RWPE2 (cell line): ENCODE measurements at regions not wholly inside any gene's neighbourhood (a gene's known extent, or its start where the extent isn't known, plus 50 kb on each side); places are given as distances from the start of the nearest gene placed in this dataset.

Experiments
- ATAC-seq: fragments of 200-7000 bp; cut with Tn5 transposase; 3 replicates; pipeline ENCODE4 v1.9.1; 2021; ENCODE audit warnings: low read depth
- DNase-seq: peaks from one replicate; pipeline ENCODE4 v3.0.0-alpha.2; 2020; ENCODE audit warnings: low spot score
- H3K27ac ChIP-seq: fragments of 450-650 bp; 2 replicates; pipeline ENCODE4 v1.5.1; 2017; ENCODE audit warnings: mild to moderate bottlenecking; ENCODE audit not compliant: poor library complexity, severe bottlenecking
- H3K27me3 ChIP-seq: fragments of 250-450 bp; sonication (Bioruptor Pico); 2 replicates; pipeline ENCODE4 v1.5.1; 2021; ENCODE audit warnings: mild to moderate bottlenecking, moderate library complexity; ENCODE audit not compliant: insufficient read depth, poor library complexity, severe bottlenecking
- H3K36me3 ChIP-seq: fragments of 250-450 bp; sonication (Bioruptor Pico); 2 replicates; pipeline ENCODE4 v1.5.1; 2020; ENCODE audit warnings: low read depth, mild to moderate bottlenecking, moderate library complexity
- H3K4me1 ChIP-seq: fragments of 250-450 bp; sonication (Bioruptor Pico); 2 replicates; pipeline ENCODE4 v1.5.1; 2021; ENCODE audit warnings: mild to moderate bottlenecking, moderate library complexity; ENCODE audit not compliant: insufficient read depth, poor library complexity, severe bottlenecking
- H3K4me3 ChIP-seq: fragments of 250-450 bp; sonication (Bioruptor Pico); 2 replicates; pipeline ENCODE4 v1.5.1; 2021; ENCODE audit warnings: mild to moderate bottlenecking, moderate library complexity; ENCODE audit not compliant: severe bottlenecking
- H3K9me3 ChIP-seq: fragments of 250-450 bp; sonication (Bioruptor Pico); 2 replicates; pipeline ENCODE4 v1.5.1; 2021; ENCODE audit warnings: mild to moderate bottlenecking, moderate library complexity; ENCODE audit not compliant: severe bottlenecking
- TF ChIP-seq, protein P1 (sequence below): fragments of 450-650 bp; IDR thresholded peaks from one replicate; pipeline ENCODE4 v1.5.1; 2017; ENCODE audit warnings: mild to moderate bottlenecking, moderate library complexity; ENCODE audit not compliant: poor library complexity, severe bottlenecking

DNA sequence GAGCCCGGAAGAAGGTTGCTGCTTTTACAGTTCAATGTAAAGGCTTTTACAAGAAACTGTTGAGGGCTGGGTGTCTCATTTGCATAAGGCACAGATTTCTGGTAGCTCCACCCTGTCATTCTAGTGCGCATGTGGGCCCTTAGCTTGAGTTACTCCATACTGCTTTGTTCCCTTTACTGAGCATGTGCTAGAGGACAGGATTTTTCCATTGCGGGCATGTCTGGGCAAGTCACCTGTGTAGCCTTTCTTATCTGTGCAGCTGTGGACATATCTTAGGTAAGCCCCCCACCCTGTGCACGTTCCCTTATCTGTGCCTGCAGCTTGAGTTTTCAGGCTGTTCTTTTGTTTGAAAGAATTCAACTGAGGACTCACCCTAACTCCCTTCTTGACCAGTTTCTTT lies 56.2 kb upstream of the ARHGAP5 start:
- no peak for ATAC-seq

DNA sequence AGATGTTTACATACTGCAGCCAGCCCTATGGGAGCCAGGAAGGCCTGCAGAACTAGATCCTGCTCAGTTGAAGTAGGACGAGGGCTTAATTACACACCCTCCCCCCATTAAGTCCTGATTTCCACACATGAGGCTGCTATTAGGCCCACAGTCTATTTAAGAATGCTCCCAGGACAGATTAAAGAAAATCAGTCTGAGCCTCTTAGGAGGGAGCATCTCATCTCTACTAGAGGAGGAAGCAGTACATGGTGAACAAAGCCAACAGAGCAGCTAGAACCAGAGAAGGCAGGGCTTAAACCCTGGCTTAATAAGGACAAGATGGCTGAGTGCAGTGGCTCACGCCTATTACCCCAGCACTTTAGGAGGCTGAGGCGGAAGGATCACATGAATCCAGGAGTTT lies 55.8 kb upstream of the ARHGAP5 start:
- no peak for ATAC-seq
- TF ChIP-seq, protein P1, sequence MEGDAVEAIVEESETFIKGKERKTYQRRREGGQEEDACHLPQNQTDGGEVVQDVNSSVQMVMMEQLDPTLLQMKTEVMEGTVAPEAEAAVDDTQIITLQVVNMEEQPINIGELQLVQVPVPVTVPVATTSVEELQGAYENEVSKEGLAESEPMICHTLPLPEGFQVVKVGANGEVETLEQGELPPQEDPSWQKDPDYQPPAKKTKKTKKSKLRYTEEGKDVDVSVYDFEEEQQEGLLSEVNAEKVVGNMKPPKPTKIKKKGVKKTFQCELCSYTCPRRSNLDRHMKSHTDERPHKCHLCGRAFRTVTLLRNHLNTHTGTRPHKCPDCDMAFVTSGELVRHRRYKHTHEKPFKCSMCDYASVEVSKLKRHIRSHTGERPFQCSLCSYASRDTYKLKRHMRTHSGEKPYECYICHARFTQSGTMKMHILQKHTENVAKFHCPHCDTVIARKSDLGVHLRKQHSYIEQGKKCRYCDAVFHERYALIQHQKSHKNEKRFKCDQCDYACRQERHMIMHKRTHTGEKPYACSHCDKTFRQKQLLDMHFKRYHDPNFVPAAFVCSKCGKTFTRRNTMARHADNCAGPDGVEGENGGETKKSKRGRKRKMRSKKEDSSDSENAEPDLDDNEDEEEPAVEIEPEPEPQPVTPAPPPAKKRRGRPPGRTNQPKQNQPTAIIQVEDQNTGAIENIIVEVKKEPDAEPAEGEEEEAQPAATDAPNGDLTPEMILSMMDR = no peak

More for the DNA sequence above, 56.2 kb upstream of the ARHGAP5 start:
- Histone ChIP-seq H3K27ac (no peak overlapping the region), H3K9me3 (no peaks in the 10 kb centered on the region), H3K4me3 (no peak overlapping the region), H3K4me1 (peaks cover 26% of the 10 kb centered on the region), H3K27me3 (no peaks in the 10 kb centered on the region), H3K36me3 (no peaks in the 10 kb centered on the region)
- no peak for DNase-seq
- TF ChIP-seq, protein P1 = no peak

DNA sequence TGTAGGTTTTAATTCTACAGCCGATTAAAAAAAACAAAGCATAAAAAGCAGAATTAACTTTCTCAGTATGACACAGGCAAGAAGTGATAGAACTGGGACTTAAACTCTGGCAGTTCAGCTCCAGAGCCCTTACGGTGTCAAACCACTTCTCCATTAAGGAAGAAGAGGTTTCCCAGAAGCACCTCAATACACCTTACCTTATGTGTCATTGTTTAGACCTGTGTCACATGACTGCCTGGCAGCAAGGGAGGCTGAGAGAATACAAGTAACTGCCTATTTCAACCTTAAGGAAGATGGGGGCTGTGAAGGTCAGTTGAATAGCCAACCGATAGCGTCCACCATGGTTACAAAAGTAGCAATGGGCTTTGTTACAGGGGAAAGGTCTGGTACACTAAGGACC lies 54.6 kb upstream of the ARHGAP5 start:
- H3K27me3 ChIP-seq = no peaks in the 10 kb centered on the region
- TF ChIP-seq, protein P1 = no peak
- peak overlapping the region; percentile 32 for H3K27ac ChIP-seq
- ATAC-seq (no peak), DNase-seq (no peak)
- H3K9me3 ChIP-seq = no peaks in the 10 kb centered on the region
- no peaks in the 10 kb centered on the region for H3K36me3 ChIP-seq
- no peak overlapping the region for H3K4me3 ChIP-seq
- H3K4me1 ChIP-seq = peaks cover 35% of the 10 kb centered on the region

More for the DNA sequence above, 55.8 kb upstream of the ARHGAP5 start:
- Histone ChIP-seq H3K4me3 (no peak overlapping the region), H3K27ac (no peak overlapping the region), H3K9me3 (no peaks in the 10 kb centered on the region), H3K4me1 (peaks cover 26% of the 10 kb centered on the region), H3K36me3 (no peaks in the 10 kb centered on the region), H3K27me3 (no peaks in the 10 kb centered on the region)
- no peak for DNase-seq

DNA sequence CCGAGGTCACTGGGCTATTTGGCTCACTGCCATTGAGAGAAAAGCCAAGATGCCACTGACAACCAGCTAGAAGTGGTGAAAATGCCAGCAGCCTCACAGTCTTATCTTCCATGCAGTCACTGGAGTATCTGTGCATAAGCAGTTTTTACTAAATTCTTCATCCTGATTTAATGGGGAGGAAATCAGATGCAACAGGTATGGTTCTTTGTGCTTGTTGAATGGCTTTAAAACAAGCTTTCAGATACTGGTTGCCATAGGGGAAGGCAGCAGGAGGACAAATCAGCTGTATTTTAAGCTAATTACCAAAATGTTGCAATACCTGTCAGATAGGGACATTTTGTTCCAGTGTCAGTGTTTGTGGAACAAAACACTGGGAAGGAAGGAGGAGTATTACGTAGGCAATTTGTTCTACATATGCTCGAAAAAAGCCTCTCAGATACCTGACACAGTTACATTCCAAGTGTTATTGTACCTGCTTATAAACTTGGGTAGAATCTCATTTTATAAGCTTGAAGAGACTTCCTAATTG lies 54.1 kb upstream of the ARHGAP5 start:
- ATAC-seq = no peak
- DNase-seq = no peak

DNA sequence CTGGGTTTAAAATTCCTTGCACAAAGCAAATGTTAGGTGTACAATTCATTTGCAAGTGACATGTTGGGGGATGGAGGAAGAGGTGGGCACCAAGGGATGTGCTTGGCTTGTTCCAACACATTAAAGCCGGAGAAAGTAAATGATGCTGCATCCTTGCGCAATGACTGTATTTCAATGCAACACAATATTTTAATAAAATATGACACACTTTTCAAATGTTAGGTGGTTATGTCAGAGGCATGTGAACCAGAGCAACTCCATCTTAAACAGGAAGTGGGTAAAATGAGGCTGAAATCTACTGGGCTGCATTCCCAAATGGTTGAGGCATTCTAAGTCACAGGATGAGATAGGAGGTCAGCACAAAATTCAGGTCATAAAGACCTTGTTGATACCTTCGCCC lies 53.6 kb upstream of the ARHGAP5 start:
- peak overlapping the region; percentile 32 for H3K27ac ChIP-seq
- no peak overlapping the region for H3K4me3 ChIP-seq
- H3K4me1 ChIP-seq = peaks cover 29% of the 10 kb centered on the region
- H3K27me3 ChIP-seq = no peaks in the 10 kb centered on the region
- DNase-seq (no peak), ATAC-seq (no peak)
- no peaks in the 10 kb centered on the region for H3K9me3 ChIP-seq
- no peaks in the 10 kb centered on the region for H3K36me3 ChIP-seq
- TF ChIP-seq, protein P1 = no peak

More for the DNA sequence above, 54.1 kb upstream of the ARHGAP5 start:
- no peaks in the 10 kb centered on the region for H3K36me3 ChIP-seq
- no peak overlapping the region for H3K4me3 ChIP-seq
- TF ChIP-seq, protein P1 = no peak
- H3K4me1 ChIP-seq = peaks cover 35% of the 10 kb centered on the region
- H3K27ac ChIP-seq = peak overlapping the region; percentile 32
- no peaks in the 10 kb centered on the region for H3K9me3 ChIP-seq
- no peaks in the 10 kb centered on the region for H3K27me3 ChIP-seq
